K562 (cell line): ENCODE measurements at regions not wholly inside any gene's neighbourhood (a gene's known extent, or its start where the extent isn't known, plus 50 kb on each side); places are given as distances from the start of the nearest gene placed in this dataset.

Experiments
- POLR2AphosphoS5 ChIP-seq: IDR thresholded peaks from 2 replicates; pipeline ENCODE4 v1.6.1; 2011; ENCODE audit warnings: mild to moderate bottlenecking, low read depth, low read length, moderate library complexity; ENCODE audit not compliant: control insufficient read depth, insufficient read depth
- RFX5 ChIP-seq: IDR thresholded peaks from 2 replicates; pipeline ENCODE4 v1.6.1; 2011; ENCODE audit warnings: low read depth, mild to moderate bottlenecking, improper control_type of control experiment, low read length
- ZNF274 ChIP-seq: IDR thresholded peaks from 2 replicates; pipeline ENCODE4 v1.6.1; 2011; ENCODE audit warnings: low read depth, mild to moderate bottlenecking, low read length, moderate library complexity, borderline replicate concordance
- TF ChIP-seq, protein P1 (sequence below): fragments of 250-450 bp; sonication (Bioruptor Pico); IDR thresholded peaks from 2 replicates; pipeline ENCODE4 v1.5.0; 2020; ENCODE audit warnings: mild to moderate bottlenecking, borderline replicate concordance
- TF ChIP-seq, protein P2 (sequence below): fragments of 200-800 bp; sonication (Bioruptor generic); IDR thresholded peaks from 2 replicates; pipeline ENCODE4 v1.6.1; 2016; ENCODE audit warnings: missing genetic modification characterization, missing compliant biosample characterization
- TF ChIP-seq, protein P3 (sequence below), 3 experiments: IDR thresholded peaks in 2 of 3; conservative IDR thresholded peaks in 1 of 3; 2 replicates each; pipeline ENCODE4 v1.5.1; 2011 to 2012; ENCODE audit warnings: low read length in 3 of 3, mild to moderate bottlenecking in 3 of 3, control low read depth in 2 of 3, improper control_type of control experiment in 1 of 3, inconsistent platforms in 1 of 3, low read depth in 1 of 3, mixed read lengths in 1 of 3, moderate library complexity in 1 of 3; ENCODE audit not compliant: insufficient read depth in 2 of 3

DNA sequence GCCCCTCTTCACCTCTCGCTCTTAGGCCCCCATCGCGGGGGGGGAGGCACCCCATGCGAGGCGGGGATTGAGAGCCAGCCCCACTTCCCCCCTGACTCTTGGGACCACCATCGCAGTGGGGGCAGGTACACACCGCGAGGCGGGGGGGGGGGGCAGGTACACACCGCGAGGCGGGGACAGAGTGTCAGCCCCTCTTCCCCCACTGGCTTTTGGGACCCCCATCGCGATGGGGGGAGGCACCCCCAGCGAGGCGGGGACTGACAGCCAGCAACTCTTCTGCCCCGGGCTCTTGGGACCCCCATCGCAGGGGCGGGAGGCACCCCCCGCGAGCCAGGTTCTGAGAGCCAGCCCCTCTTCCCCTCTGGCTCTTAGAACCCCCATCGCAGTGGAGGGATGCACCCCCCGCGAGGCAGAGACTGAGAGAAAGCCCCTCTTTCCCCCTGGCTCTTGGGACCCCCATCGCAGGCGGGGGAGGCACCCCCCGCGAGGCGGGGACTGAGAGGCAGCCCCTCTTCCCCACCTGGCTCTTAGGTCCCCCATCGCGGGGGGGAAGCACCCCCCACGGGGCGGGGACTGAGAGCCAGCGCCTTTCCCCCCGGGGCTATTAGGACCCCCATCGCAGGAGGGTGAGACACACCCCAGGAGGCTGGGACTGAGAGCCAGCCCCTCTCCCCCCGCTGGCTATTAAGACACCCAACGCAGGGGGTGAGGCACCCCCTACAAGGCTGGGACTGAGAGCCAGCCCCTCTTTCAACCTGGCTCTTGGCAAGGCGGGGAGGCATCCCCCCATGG is 196.5 kb upstream of the PZP start:
- TF ChIP-seq, protein P1, sequence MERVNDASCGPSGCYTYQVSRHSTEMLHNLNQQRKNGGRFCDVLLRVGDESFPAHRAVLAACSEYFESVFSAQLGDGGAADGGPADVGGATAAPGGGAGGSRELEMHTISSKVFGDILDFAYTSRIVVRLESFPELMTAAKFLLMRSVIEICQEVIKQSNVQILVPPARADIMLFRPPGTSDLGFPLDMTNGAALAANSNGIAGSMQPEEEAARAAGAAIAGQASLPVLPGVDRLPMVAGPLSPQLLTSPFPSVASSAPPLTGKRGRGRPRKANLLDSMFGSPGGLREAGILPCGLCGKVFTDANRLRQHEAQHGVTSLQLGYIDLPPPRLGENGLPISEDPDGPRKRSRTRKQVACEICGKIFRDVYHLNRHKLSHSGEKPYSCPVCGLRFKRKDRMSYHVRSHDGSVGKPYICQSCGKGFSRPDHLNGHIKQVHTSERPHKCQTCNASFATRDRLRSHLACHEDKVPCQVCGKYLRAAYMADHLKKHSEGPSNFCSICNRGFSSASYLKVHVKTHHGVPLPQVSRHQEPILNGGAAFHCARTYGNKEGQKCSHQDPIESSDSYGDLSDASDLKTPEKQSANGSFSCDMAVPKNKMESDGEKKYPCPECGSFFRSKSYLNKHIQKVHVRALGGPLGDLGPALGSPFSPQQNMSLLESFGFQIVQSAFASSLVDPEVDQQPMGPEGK (CRISPR knock-in tag): no peak
- TF ChIP-seq RFX5 (no peak), ZNF274 (no peak), POLR2AphosphoS5 (no peak)
- TF ChIP-seq, protein P2, sequence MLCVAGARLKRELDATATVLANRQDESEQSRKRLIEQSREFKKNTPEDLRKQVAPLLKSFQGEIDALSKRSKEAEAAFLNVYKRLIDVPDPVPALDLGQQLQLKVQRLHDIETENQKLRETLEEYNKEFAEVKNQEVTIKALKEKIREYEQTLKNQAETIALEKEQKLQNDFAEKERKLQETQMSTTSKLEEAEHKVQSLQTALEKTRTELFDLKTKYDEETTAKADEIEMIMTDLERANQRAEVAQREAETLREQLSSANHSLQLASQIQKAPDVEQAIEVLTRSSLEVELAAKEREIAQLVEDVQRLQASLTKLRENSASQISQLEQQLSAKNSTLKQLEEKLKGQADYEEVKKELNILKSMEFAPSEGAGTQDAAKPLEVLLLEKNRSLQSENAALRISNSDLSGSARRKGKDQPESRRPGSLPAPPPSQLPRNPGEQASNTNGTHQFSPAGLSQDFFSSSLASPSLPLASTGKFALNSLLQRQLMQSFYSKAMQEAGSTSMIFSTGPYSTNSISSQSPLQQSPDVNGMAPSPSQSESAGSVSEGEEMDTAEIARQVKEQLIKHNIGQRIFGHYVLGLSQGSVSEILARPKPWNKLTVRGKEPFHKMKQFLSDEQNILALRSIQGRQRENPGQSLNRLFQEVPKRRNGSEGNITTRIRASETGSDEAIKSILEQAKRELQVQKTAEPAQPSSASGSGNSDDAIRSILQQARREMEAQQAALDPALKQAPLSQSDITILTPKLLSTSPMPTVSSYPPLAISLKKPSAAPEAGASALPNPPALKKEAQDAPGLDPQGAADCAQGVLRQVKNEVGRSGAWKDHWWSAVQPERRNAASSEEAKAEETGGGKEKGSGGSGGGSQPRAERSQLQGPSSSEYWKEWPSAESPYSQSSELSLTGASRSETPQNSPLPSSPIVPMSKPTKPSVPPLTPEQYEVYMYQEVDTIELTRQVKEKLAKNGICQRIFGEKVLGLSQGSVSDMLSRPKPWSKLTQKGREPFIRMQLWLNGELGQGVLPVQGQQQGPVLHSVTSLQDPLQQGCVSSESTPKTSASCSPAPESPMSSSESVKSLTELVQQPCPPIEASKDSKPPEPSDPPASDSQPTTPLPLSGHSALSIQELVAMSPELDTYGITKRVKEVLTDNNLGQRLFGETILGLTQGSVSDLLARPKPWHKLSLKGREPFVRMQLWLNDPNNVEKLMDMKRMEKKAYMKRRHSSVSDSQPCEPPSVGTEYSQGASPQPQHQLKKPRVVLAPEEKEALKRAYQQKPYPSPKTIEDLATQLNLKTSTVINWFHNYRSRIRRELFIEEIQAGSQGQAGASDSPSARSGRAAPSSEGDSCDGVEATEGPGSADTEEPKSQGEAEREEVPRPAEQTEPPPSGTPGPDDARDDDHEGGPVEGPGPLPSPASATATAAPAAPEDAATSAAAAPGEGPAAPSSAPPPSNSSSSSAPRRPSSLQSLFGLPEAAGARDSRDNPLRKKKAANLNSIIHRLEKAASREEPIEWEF (CRISPR knock-in tag): no peak
- TF ChIP-seq, protein P3, sequence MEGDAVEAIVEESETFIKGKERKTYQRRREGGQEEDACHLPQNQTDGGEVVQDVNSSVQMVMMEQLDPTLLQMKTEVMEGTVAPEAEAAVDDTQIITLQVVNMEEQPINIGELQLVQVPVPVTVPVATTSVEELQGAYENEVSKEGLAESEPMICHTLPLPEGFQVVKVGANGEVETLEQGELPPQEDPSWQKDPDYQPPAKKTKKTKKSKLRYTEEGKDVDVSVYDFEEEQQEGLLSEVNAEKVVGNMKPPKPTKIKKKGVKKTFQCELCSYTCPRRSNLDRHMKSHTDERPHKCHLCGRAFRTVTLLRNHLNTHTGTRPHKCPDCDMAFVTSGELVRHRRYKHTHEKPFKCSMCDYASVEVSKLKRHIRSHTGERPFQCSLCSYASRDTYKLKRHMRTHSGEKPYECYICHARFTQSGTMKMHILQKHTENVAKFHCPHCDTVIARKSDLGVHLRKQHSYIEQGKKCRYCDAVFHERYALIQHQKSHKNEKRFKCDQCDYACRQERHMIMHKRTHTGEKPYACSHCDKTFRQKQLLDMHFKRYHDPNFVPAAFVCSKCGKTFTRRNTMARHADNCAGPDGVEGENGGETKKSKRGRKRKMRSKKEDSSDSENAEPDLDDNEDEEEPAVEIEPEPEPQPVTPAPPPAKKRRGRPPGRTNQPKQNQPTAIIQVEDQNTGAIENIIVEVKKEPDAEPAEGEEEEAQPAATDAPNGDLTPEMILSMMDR (IDR thresholded peaks at IDR 0.05 in 2 of 3, conservative IDR thresholded peaks at IDR 0.05 in 1 of 3; ENCODE audit: insufficient read depth in 2 of 3, low read depth in 1 of 3, low read length in 3 of 3): no peak
